Peyer's patch (tissue), 4 donors: ENCODE measurements at regions not wholly inside any gene's neighbourhood (a gene's known extent, or its start where the extent isn't known, plus 50 kb on each side); places are given as distances from the start of the nearest gene placed in this dataset.

Experiments
- CTCF ChIP-seq, 6 experiments: fragments of 450-650 bp in 4 of 6; fragments of 200-600 bp in 2 of 6; sonication (generic) in 1 of 6; IDR thresholded peaks; one replicate each; pipeline ENCODE4 v1.5.1; 2017 to 2019; ENCODE audit warnings: antibody characterized with exemption in 6 of 6, mild to moderate bottlenecking in 3 of 6, moderate library complexity in 1 of 6
- POLR2A ChIP-seq, 2 donors: fragments of 450-650 bp; IDR thresholded peaks; one replicate each; pipeline ENCODE4 v1.5.1; 2017; ENCODE audit warnings: antibody characterized with exemption in 2 of 2, mild to moderate bottlenecking in 2 of 2, moderate library complexity in 2 of 2

GRCh38 chr9:32864971-32865370 lies 81.6 kb downstream of the TMEM215 start:
- no peak for TF ChIP-seq CTCF (IDR thresholded peaks at IDR 0.05)
- TF ChIP-seq POLR2A (IDR thresholded peaks at IDR 0.05), result no peak
